ENCODE measurements at regions not wholly inside any gene's neighbourhood (a gene's known extent, or its start where the extent isn't known, plus 50 kb on each side); places are given as distances from the start of the nearest gene placed in this dataset.

DNA sequence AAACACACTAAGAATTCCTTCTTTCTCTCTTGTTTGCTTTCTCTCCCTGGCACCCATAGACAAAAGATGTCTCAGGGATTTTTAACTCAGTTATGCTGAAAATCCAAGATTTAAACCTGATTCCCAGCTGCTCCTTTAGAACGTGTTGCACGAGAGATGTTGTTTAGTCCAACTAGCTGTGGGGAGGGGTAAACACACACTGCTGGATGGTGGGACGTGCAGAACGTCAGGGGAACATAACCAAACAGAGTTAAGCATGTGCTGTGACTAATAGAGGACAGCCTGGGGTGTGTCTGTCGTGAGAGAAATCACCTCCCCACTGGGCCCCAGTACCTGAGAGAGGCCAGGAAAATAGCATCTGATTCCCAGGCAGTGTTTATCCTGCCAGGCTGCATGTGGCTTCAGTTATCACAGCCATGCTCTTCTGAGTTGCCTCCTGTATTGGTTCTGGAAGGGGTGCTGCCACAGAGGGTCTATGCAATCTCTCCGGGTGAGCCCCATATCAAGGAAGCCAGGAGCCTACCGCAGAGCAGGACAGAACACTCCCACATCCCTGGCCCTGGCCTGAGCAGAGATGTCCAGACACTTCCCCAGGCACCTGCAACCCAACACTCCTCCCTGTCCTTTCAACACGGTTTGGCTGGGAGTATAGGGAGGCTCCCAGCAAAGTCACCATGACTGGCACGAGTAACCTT lies 112.7 kb upstream of the EGLN3 start:
- H3K27me3 ChIP-seq (ENCODE audit: low read depth), result no peaks in the 10 kb centered on the region
- peaks cover 7% of the 10 kb centered on the region for H3K9me3 ChIP-seq (replicated peaks)
- intact Hi-C loops (cut with micrococcal nuclease), result no loop called here
- DNase-seq, result peak; percentile 50
- peaks cover 58% of the 10 kb centered on the region for H3K4me1 ChIP-seq
- TF ChIP-seq, protein P1, sequence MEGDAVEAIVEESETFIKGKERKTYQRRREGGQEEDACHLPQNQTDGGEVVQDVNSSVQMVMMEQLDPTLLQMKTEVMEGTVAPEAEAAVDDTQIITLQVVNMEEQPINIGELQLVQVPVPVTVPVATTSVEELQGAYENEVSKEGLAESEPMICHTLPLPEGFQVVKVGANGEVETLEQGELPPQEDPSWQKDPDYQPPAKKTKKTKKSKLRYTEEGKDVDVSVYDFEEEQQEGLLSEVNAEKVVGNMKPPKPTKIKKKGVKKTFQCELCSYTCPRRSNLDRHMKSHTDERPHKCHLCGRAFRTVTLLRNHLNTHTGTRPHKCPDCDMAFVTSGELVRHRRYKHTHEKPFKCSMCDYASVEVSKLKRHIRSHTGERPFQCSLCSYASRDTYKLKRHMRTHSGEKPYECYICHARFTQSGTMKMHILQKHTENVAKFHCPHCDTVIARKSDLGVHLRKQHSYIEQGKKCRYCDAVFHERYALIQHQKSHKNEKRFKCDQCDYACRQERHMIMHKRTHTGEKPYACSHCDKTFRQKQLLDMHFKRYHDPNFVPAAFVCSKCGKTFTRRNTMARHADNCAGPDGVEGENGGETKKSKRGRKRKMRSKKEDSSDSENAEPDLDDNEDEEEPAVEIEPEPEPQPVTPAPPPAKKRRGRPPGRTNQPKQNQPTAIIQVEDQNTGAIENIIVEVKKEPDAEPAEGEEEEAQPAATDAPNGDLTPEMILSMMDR (IDR thresholded peaks at IDR 0.05; ENCODE audit: borderline replicate concordance), result no peak
- no peak overlapping the region for H3K4me3 ChIP-seq
- no peaks in the 10 kb centered on the region for H3K36me3 ChIP-seq
- H3K27ac ChIP-seq (replicated peaks), result peak overlapping the region; percentile 85

DNA sequence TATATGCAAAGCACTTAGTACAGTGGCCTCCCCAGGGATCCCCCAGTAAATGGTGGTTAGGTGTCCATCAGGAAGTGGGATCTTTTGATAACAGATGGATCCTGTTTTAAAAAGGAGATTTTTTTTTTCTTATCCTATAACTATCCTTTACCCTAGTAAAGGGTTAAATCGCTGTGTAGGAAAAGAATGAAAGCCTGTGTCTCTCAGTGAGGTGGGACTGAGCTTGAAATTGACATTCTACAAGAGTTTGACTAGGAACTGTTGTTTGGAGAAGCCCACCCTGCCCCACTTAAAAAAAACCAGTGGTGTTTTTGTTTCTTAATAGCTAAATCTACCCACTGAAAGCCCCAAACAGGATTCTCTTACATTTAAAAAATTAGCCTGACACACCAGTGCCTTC lies 112.2 kb upstream of the EGLN3 start:
- intact Hi-C loops (cut with micrococcal nuclease), result no loop called here
- no peak for DNase-seq
- Histone ChIP-seq H3K36me3 (no peaks in the 10 kb centered on the region), H3K4me1 (peaks cover 58% of the 10 kb centered on the region), H3K9me3 (replicated peaks) (peaks cover 7% of the 10 kb centered on the region), H3K27me3 (ENCODE audit: low read depth) (no peaks in the 10 kb centered on the region), H3K4me3 (no peak overlapping the region), H3K27ac (replicated peaks) (peak overlapping the region; percentile 85)
- TF ChIP-seq, protein P1 (IDR thresholded peaks at IDR 0.05; ENCODE audit: borderline replicate concordance), result no peak

DNA sequence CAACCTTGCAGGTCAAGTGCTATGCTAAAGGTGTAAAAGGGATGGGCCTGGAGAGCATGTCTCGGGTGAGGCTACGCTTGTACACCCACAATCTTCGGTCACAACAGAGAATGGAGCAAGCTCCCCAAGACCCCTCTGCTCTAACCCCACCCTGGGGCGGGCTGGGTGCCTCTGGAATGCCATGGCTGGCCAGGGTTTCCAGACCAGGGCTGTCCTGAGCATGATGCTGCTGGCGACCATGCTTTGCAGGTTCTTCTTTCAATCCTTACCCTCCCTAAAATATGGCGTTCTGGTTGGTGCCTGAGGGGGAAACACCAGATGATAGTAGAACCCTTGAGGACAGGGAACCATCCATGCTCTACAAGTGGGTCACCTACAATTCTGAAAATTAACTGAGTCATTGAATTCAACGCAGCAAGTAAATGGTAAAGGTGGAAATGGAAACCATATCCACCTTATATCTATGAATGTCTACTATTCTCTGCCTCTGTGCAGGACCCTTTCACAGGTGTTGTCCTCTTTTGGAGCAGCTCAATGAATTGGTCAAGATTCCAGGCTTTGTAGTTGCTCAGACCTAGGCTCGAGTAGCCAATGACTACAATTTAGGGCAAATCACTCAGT lies 111.6 kb upstream of the EGLN3 start:
- Histone ChIP-seq H3K4me1 (peaks cover 58% of the 10 kb centered on the region), H3K27ac (replicated peaks) (peak overlapping the region; percentile 85)
- intact Hi-C loops (cut with micrococcal nuclease), result no loop called here

GRCh38 chr14:34060651-34060999 lies 109.8 kb upstream of the EGLN3 start:
- Histone ChIP-seq H3K36me3 (no peaks in the 10 kb centered on the region), H3K4me3 (peak overlapping the region; percentile 74), H3K27me3 (ENCODE audit: low read depth) (no peaks in the 10 kb centered on the region), H3K27ac (replicated peaks) (peak overlapping the region; percentile 97), H3K9me3 (replicated peaks) (no peaks in the 10 kb centered on the region), H3K4me1 (peaks cover 50% of the 10 kb centered on the region)
- TF ChIP-seq, protein P1 (IDR thresholded peaks at IDR 0.05; ENCODE audit: borderline replicate concordance), result no peak
- intact Hi-C loops (cut with micrococcal nuclease), result no loop called here
- no peak for DNase-seq

More for the DNA sequence above, 111.6 kb upstream of the EGLN3 start:
- no peak for DNase-seq
- H3K36me3 ChIP-seq, result no peaks in the 10 kb centered on the region
- no peaks in the 10 kb centered on the region for H3K27me3 ChIP-seq (ENCODE audit: low read depth)
- TF ChIP-seq, protein P1 (IDR thresholded peaks at IDR 0.05; ENCODE audit: borderline replicate concordance), result no peak
- no peak overlapping the region for H3K4me3 ChIP-seq
- peaks cover 1% of the 10 kb centered on the region for H3K9me3 ChIP-seq (replicated peaks)

- peak; percentile 85 for DNase-seq
- Histone ChIP-seq H3K27ac (replicated peaks) (peak overlapping the region; percentile 97), H3K4me3 (peak overlapping the region; percentile 74), H3K4me1 (peaks cover 44% of the 10 kb centered on the region), H3K36me3 (no peaks in the 10 kb centered on the region), H3K27me3 (ENCODE audit: low read depth) (no peaks in the 10 kb centered on the region), H3K9me3 (replicated peaks) (no peaks in the 10 kb centered on the region)
- intact Hi-C loops (cut with micrococcal nuclease), result loop anchor here (10.0 kb wide), 1 partner anchor 115 kb away; no protein-coding TSS in a partner anchor
- TF ChIP-seq, protein P1 (IDR thresholded peaks at IDR 0.05; ENCODE audit: borderline replicate concordance), result peak; percentile 44
These were observed 109.2 kb upstream of the EGLN3 start for GRCh38 chr14:34059925-34060650.

Measured in left ventricle myocardium inferior (tissue), 1 donor.